ENCODE measurements at regions not wholly inside any gene's neighbourhood (a gene's known extent, or its start where the extent isn't known, plus 50 kb on each side); places are given as distances from the start of the nearest gene placed in this dataset.

DNA sequence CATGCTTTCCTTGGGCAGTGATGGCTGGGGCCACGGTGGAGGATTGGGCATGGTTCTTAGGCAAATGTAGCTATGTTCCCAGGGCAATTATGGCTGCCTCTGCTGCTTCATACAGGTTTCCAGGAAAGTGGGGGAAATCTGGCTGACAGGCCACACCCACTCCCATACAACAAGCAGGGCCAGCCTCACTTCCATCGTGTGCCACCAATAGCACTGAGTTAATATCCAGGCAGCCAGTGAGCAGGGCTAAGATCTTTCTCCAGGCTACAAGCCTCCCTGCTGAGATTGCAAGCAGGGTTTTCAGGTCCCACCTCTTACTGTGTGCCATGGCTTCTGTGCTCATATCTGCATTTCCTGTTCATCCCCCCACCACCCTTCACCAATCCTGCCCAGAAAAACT is 1291.9 kb downstream of the SI start:
- Histone ChIP-seq H3K4me1 (ENCODE audit: control insufficient read depth in 5 of 5, insufficient read depth in 5 of 5, low read length in 5 of 5) (no peaks in the 10 kb centered on the region), H3K9ac (ENCODE audit: insufficient read depth in 1 of 2, low read length in 2 of 2) (no peak overlapping the region), H3K36me3 (ENCODE audit: control insufficient read depth in 4 of 4, insufficient read depth in 4 of 4, low read length in 4 of 4) (no peaks in the 10 kb centered on the region), H3K4me3 (no peak overlapping the region), H3K27me3 (ENCODE audit: control insufficient read depth in 3 of 3, insufficient read depth in 3 of 3, low read length in 2 of 3) (no peaks in the 10 kb centered on the region), H3K27ac (ENCODE audit: low read depth in 1 of 2, low read length in 1 of 2) (no peak overlapping the region), H3K9me3 (ENCODE audit: control insufficient read depth in 4 of 4, insufficient read depth in 3 of 4, low read length in 3 of 4) (peaks cover 0 to 7% (median 0%) of the 10 kb centered on the region in 4 donors)
- DNase-seq, result no peak
- no peak for ATAC-seq (ENCODE audit: insufficient read depth, low FRiP score)
- 75 to 88% methylated on average over 2 of the region's 2 CpGs for WGBS, 2 donors
- TF ChIP-seq, protein P1, sequence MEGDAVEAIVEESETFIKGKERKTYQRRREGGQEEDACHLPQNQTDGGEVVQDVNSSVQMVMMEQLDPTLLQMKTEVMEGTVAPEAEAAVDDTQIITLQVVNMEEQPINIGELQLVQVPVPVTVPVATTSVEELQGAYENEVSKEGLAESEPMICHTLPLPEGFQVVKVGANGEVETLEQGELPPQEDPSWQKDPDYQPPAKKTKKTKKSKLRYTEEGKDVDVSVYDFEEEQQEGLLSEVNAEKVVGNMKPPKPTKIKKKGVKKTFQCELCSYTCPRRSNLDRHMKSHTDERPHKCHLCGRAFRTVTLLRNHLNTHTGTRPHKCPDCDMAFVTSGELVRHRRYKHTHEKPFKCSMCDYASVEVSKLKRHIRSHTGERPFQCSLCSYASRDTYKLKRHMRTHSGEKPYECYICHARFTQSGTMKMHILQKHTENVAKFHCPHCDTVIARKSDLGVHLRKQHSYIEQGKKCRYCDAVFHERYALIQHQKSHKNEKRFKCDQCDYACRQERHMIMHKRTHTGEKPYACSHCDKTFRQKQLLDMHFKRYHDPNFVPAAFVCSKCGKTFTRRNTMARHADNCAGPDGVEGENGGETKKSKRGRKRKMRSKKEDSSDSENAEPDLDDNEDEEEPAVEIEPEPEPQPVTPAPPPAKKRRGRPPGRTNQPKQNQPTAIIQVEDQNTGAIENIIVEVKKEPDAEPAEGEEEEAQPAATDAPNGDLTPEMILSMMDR (IDR thresholded peaks at IDR 0.05; ENCODE audit: control extremely low read depth, extremely low read depth), result no peak

- TF ChIP-seq, protein P1 (IDR thresholded peaks at IDR 0.05; ENCODE audit: control extremely low read depth, extremely low read depth), result no peak
- Histone ChIP-seq H3K27me3 (ENCODE audit: control insufficient read depth in 3 of 3, insufficient read depth in 3 of 3, low read length in 2 of 3) (no peaks in the 10 kb centered on the region), H3K27ac (ENCODE audit: low read depth in 1 of 2, low read length in 1 of 2) (no peak overlapping the region), H3K36me3 (ENCODE audit: control insufficient read depth in 4 of 4, insufficient read depth in 4 of 4, low read length in 4 of 4) (no peaks in the 10 kb centered on the region), H3K9ac (ENCODE audit: insufficient read depth in 1 of 2, low read length in 2 of 2) (no peak overlapping the region), H3K4me1 (ENCODE audit: control insufficient read depth in 5 of 5, insufficient read depth in 5 of 5, low read length in 5 of 5) (no peaks in the 10 kb centered on the region), H3K9me3 (ENCODE audit: control insufficient read depth in 4 of 4, insufficient read depth in 3 of 4, low read length in 3 of 4) (peaks cover 0 to 7% (median 0%) of the 10 kb centered on the region in 4 donors), H3K4me3 (no peak overlapping the region)
- ATAC-seq (ENCODE audit: insufficient read depth, low FRiP score), result no peak
- DNase-seq, result no peak
Observed at GRCh38 chr3:163785693-163786092, 1292.6 kb downstream of the SI start.

DNA sequence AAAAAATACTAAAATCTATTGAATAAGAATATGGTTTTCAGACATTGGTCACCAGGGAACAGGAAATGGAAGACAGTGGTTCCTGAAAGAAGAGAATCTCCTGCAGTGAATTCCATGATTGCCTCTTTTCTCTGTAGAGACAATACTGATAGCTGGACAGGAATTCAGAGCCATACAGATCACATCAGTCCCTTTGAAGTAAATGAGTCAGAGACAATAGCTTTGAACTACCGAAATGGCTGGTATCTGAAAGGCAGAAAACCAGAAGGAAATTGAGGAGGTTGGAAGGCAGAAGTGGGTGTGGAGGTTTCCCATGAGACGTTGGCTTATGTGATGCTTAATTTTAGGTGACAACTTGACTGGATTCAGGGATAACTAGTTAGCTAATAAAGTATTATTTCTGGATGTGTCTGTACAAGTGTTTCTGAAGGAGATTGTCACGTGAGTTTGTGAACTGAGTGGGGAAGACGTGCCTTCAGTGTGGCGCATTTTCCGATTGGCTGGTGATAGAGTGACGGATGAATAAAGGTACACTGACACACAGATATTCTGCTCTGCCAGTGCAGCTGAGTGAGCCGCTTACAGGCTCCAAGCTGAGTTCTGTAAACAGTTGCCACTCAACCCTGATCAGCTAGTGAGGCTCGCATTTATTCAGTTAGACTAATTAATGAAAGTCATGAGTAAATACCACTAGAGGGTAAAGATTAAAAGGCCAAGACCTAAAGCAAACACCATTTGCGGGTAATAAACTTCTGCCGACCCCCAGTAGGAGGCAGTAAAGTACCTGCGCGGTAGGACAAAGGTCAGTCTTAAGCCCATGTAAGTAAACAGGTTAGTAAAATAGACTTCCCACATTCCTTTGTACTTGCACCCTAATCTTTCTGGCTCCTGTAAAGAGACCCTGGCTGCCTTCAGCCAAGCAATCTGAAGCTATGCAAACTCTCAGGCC is 1298.6 kb downstream of the SI start:
- H3K9ac ChIP-seq (ENCODE audit: insufficient read depth in 1 of 2, low read length in 2 of 2), result no peak overlapping the region
- TF ChIP-seq, protein P1 (IDR thresholded peaks at IDR 0.05; ENCODE audit: control extremely low read depth, extremely low read depth), result no peak
- H3K4me1 ChIP-seq (ENCODE audit: control insufficient read depth in 5 of 5, insufficient read depth in 5 of 5, low read length in 5 of 5), result no peaks in the 10 kb centered on the region
- no peaks in the 10 kb centered on the region for H3K9me3 ChIP-seq (ENCODE audit: control insufficient read depth in 4 of 4, insufficient read depth in 3 of 4, low read length in 3 of 4)
- DNase-seq (no peak), ATAC-seq (ENCODE audit: insufficient read depth, low FRiP score) (no peak)
- no peak overlapping the region for H3K27ac ChIP-seq (ENCODE audit: low read depth in 1 of 2, low read length in 1 of 2)
- WGBS, 2 donors, result 57 to 75% methylated on average over 13 of the region's 13 CpGs
- no peaks in the 10 kb centered on the region for H3K36me3 ChIP-seq (ENCODE audit: control insufficient read depth in 4 of 4, insufficient read depth in 4 of 4, low read length in 4 of 4)
- H3K4me3 ChIP-seq, result no peak overlapping the region
- no peaks in the 10 kb centered on the region for H3K27me3 ChIP-seq (ENCODE audit: control insufficient read depth in 3 of 3, insufficient read depth in 3 of 3, low read length in 2 of 3)

All from lung (tissue), 11 donors.